ENCODE measurements at regions not wholly inside any gene's neighbourhood (a gene's known extent, or its start where the extent isn't known, plus 50 kb on each side); places are given as distances from the start of the nearest gene placed in this dataset.

- peaks cover 2% of the 10 kb centered on the region for H3K4me1 Mint-ChIP-seq
- no peak for ATAC-seq
Observed at GRCh38 chr2:212683346-212684097, 144.9 kb upstream of the ERBB4 start.

DNA sequence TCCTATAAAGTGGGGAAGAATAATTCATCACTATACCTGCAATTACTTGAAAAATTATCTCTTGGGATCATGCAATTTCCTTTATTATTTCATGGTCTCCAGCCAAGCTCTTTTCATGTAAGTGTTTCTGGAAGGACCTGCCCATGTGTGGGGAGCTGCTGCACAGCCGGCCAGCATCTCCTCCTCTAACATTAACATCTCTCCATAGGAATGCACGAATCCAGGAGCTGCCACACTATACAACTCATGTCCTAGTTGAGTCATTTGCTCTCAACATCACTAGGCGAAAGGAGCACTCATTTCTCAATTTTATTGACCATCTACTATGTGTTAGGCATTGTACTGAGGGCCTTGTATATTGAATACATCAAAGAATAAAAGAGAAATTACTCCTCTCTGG is 144.3 kb upstream of the ERBB4 start:
- no peak for ATAC-seq
- DNase-seq, result no peak
- no peaks in the 10 kb centered on the region for H3K9me3 ChIP-seq (ENCODE audit: control insufficient read depth, low read length, poor library complexity, severe bottlenecking)
- no peaks in the 10 kb centered on the region for H3K4me1 Mint-ChIP-seq
- peaks cover 3% of the 10 kb centered on the region for H3K36me3 Mint-ChIP-seq (ENCODE audit: low read depth)
- no peak overlapping the region for H3K4me3 Mint-ChIP-seq
- no peak overlapping the region for H3K27ac Mint-ChIP-seq
- peaks cover 7% of the 10 kb centered on the region for H3K27me3 Mint-ChIP-seq

More at GRCh38 chr2:212683346-212684097, 144.9 kb upstream of the ERBB4 start:
- DNase-seq, result no peak
- Mint-ChIP-seq H3K36me3 (ENCODE audit: low read depth) (peaks cover 3% of the 10 kb centered on the region), H3K27me3 (peaks cover 7% of the 10 kb centered on the region), H3K27ac (no peak overlapping the region), H3K4me3 (no peak overlapping the region)
- no peaks in the 10 kb centered on the region for H3K9me3 ChIP-seq (ENCODE audit: control insufficient read depth, low read length, poor library complexity, severe bottlenecking)

DNA sequence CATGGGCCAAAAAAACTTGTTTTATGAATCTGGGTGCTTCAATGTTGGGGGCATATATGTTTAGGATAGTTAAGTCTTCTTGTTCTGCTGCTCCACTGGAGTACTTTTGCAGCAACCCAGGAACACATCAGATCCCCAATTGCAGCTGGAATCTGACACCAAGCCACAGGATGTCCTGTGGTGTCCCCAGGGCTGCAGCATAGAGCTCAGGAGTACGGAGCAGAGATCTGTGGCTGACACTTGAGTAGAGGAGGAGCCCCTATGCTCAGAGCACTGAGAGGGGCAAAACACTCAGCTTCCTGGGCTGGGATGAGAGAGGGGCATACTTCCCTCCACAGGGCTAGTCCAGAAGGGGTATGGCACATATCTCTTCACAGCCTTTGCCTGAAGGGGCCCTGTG is 138.9 kb upstream of the ERBB4 start:
- H3K27ac Mint-ChIP-seq, result no peak overlapping the region
- ATAC-seq (no peak), DNase-seq (no peak)
- H3K4me1 Mint-ChIP-seq, result no peaks in the 10 kb centered on the region
- peaks cover 18% of the 10 kb centered on the region for H3K27me3 Mint-ChIP-seq
- H3K9me3 ChIP-seq (ENCODE audit: control insufficient read depth, low read length, poor library complexity, severe bottlenecking), result no peaks in the 10 kb centered on the region
- peaks cover 3% of the 10 kb centered on the region for H3K36me3 Mint-ChIP-seq (ENCODE audit: low read depth)
- no peak overlapping the region for H3K4me3 Mint-ChIP-seq

DNA sequence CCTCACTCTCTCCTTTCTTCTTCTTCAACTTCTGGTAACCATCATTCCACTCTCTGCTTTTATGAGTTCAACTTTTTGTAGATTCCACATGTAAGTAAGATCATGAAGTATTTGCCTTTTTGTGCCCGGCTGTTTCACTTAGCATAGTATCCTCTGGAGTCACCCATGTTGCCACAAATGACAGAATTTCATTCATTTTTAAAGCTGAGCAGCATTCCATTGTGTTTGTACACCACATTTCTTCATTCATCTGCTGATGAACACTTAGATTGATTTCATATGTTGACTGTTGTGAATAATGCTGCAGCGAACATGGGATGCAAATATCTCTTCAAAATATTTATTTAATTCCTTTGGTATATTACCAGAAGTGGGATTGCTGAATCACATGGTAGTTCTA is 133.6 kb upstream of the ERBB4 start:
- Mint-ChIP-seq H3K4me1 (no peaks in the 10 kb centered on the region), H3K36me3 (ENCODE audit: low read depth) (no peaks in the 10 kb centered on the region), H3K27ac (no peak overlapping the region), H3K4me3 (no peak overlapping the region), H3K27me3 (peaks cover 6% of the 10 kb centered on the region)
- ATAC-seq, result no peak
- no peaks in the 10 kb centered on the region for H3K9me3 ChIP-seq (ENCODE audit: control insufficient read depth, low read length, poor library complexity, severe bottlenecking)
- no peak for DNase-seq

DNA sequence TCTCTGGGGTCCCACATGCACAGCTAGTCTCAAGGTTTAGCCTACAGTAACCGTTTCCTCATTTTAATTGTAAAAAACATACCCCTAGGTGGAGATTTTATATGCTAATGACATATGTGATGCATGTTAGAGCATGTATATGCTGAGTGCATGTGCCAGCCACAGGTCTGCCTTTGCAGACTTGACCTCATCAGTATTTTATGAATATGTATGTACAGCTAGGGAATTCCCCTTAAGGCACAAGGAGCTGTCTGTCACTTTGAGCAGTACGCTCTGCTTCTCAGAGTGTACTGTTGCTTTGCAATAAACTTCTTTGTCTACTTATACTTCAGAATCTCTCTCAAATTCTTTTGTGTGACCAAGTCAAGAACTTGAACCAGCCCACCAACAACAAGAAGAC is 131.2 kb upstream of the ERBB4 start:
- Mint-ChIP-seq H3K4me1 (no peaks in the 10 kb centered on the region), H3K27me3 (no peaks in the 10 kb centered on the region), H3K36me3 (ENCODE audit: low read depth) (no peaks in the 10 kb centered on the region), H3K27ac (no peak overlapping the region), H3K4me3 (no peak overlapping the region)
- no peak for ATAC-seq
- DNase-seq, result no peak
- no peaks in the 10 kb centered on the region for H3K9me3 ChIP-seq (ENCODE audit: control insufficient read depth, low read length, poor library complexity, severe bottlenecking)

- no peak overlapping the region for H3K27ac Mint-ChIP-seq
- DNase-seq (no peak), ATAC-seq (no peak)
- H3K9me3 ChIP-seq (ENCODE audit: control insufficient read depth, low read length, poor library complexity, severe bottlenecking), result no peaks in the 10 kb centered on the region
- no peaks in the 10 kb centered on the region for H3K36me3 Mint-ChIP-seq (ENCODE audit: low read depth)
- no peaks in the 10 kb centered on the region for H3K4me1 Mint-ChIP-seq
- H3K27me3 Mint-ChIP-seq, result no peaks in the 10 kb centered on the region
- no peak overlapping the region for H3K4me3 Mint-ChIP-seq
Observed at GRCh38 chr2:212667751-212668316, 129.2 kb upstream of the ERBB4 start.

DNA sequence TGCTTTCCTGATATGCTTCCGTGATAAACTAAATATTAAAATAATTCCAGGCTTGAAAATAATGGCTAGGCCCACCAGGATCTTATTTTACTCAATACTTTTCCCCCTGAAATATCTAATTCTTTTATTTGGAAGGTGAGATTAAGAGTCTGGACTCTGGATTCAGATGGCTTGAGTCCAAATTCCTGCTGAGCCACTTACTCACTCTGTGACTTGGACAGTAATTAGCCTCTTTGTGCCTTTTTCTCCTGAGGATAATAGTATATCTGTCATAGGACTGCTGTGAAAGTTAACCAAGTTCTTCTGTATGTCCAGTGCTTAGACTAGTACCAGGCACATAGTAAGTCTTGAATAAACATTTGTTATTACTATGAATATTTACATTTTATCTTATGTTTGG is 127.3 kb upstream of the ERBB4 start:
- H3K27ac Mint-ChIP-seq, result no peak overlapping the region
- no peaks in the 10 kb centered on the region for H3K36me3 Mint-ChIP-seq (ENCODE audit: low read depth)
- H3K9me3 ChIP-seq (ENCODE audit: control insufficient read depth, low read length, poor library complexity, severe bottlenecking), result no peaks in the 10 kb centered on the region
- no peaks in the 10 kb centered on the region for H3K27me3 Mint-ChIP-seq
- H3K4me3 Mint-ChIP-seq, result no peak overlapping the region
- ATAC-seq (no peak), DNase-seq (no peak)
- no peaks in the 10 kb centered on the region for H3K4me1 Mint-ChIP-seq

DNA sequence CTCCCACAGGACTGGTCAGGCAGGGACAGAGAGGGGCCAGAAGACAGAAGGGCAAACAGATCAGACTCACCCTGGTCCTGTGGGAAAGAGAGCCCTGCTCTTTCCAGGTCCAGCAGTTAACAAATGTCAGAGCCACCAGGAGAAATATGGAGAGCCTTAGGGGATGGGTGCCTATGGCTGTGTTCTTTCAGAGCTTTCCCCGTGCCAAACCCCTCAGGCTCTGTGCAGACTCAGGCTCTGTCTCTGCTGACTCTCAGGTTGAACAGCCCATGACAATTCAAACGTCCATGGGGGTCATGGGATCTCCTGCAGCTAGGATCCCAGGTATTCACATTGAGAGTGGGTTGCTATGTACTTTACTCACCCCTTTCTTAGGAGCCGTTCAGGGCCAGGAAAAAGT is 120.8 kb upstream of the ERBB4 start:
- ATAC-seq (no peak), DNase-seq (no peak)
- Mint-ChIP-seq H3K27me3 (peaks cover 8% of the 10 kb centered on the region), H3K36me3 (ENCODE audit: low read depth) (no peaks in the 10 kb centered on the region), H3K4me1 (no peaks in the 10 kb centered on the region), H3K4me3 (no peak overlapping the region), H3K27ac (no peak overlapping the region)
- no peaks in the 10 kb centered on the region for H3K9me3 ChIP-seq (ENCODE audit: control insufficient read depth, low read length, poor library complexity, severe bottlenecking)

DNA sequence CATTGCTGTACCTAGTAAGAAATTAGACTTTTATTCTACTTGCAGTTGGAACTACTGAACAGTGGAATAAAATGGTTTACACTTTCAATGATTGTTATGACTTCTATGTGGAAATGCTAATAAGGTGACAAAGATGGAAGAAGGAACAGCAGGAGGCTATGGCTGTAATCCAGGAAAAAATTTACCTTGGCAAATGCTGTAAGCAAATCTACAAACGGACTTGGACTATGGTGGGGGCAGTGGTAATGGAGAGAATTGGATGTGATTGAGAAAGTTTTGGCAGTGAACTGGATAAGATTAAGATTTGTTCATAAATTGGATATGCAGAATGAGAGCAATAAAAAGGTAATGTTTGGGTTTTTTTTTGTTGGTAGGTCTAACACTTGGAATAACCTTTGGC is 111.0 kb upstream of the ERBB4 start:
- ATAC-seq (no peak), DNase-seq (no peak)
- Mint-ChIP-seq H3K4me3 (no peak overlapping the region), H3K27ac (no peak overlapping the region), H3K27me3 (no peaks in the 10 kb centered on the region), H3K4me1 (no peaks in the 10 kb centered on the region), H3K36me3 (ENCODE audit: low read depth) (no peaks in the 10 kb centered on the region)
- H3K9me3 ChIP-seq (ENCODE audit: control insufficient read depth, low read length, poor library complexity, severe bottlenecking), result no peaks in the 10 kb centered on the region

- DNase-seq (no peak), ATAC-seq (no peak)
- H3K4me3 Mint-ChIP-seq, result no peak overlapping the region
- H3K9me3 ChIP-seq (ENCODE audit: control insufficient read depth, low read length, poor library complexity, severe bottlenecking), result no peaks in the 10 kb centered on the region
- H3K27ac Mint-ChIP-seq, result no peak overlapping the region
- H3K4me1 Mint-ChIP-seq, result no peaks in the 10 kb centered on the region
- peaks cover 4% of the 10 kb centered on the region for H3K27me3 Mint-ChIP-seq
- H3K36me3 Mint-ChIP-seq (ENCODE audit: low read depth), result no peaks in the 10 kb centered on the region
Observed at GRCh38 chr2:212646698-212647366, 108.2 kb upstream of the ERBB4 start.

- no peak overlapping the region for H3K27ac Mint-ChIP-seq
- H3K9me3 ChIP-seq (ENCODE audit: control insufficient read depth, low read length, poor library complexity, severe bottlenecking), result no peaks in the 10 kb centered on the region
- peaks cover 4% of the 10 kb centered on the region for H3K27me3 Mint-ChIP-seq
- ATAC-seq, result no peak
- no peaks in the 10 kb centered on the region for H3K36me3 Mint-ChIP-seq (ENCODE audit: low read depth)
- H3K4me1 Mint-ChIP-seq, result no peaks in the 10 kb centered on the region
- DNase-seq, result peak in 1 of 3 donors; percentile 6
- no peak overlapping the region for H3K4me3 Mint-ChIP-seq
Observed at GRCh38 chr2:212644195-212644837, 105.7 kb upstream of the ERBB4 start.

DNA sequence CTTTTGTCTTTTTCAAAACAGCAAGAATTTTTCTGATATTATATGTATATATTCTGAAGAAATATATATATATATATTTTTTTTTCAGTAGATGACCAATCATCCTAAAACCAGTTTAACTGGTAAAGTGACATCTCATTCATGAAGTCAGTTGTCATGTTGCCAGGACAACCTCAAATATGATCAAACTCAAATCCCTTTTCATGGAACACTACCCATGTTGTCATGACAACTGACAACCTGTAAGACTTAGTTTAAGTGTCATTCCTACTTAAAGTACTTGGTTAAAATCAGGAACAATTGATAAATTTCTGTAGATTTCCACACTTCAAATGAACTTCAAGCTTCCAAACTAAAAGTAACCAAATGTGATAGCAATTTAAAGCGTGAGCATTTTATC is 101.8 kb upstream of the ERBB4 start:
- H3K9me3 ChIP-seq (ENCODE audit: control insufficient read depth, low read length, poor library complexity, severe bottlenecking), result no peaks in the 10 kb centered on the region
- Mint-ChIP-seq H3K36me3 (ENCODE audit: low read depth) (no peaks in the 10 kb centered on the region), H3K4me3 (no peak overlapping the region), H3K4me1 (no peaks in the 10 kb centered on the region), H3K27me3 (peaks cover 4% of the 10 kb centered on the region), H3K27ac (no peak overlapping the region)
- ATAC-seq (no peak), DNase-seq (no peak)

DNA sequence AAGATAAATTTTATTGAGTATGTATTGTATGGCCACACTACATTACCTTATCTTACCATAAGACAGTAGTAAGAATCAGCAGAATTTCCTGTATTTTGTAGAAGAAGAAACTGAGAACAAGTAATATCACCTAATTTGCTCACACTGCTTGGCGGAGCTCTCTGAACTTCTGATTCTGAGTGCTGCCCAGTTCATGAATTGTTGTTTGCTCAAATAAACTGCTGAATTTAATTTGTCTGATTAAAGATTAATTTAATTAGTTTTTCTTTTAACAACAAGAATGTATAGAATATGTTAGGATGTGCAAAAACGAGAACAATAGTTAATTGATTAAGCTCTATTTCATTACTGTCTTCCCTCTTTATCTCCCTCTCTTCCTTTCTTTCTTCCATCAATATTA is 100.1 kb upstream of the ERBB4 start:
- Mint-ChIP-seq H3K27ac (no peak overlapping the region), H3K4me3 (no peak overlapping the region), H3K27me3 (no peaks in the 10 kb centered on the region), H3K36me3 (ENCODE audit: low read depth) (no peaks in the 10 kb centered on the region), H3K4me1 (no peaks in the 10 kb centered on the region)
- no peaks in the 10 kb centered on the region for H3K9me3 ChIP-seq (ENCODE audit: control insufficient read depth, low read length, poor library complexity, severe bottlenecking)
- DNase-seq (no peak), ATAC-seq (no peak)
